HG03460 (cell line): ENCODE measurements at regions not wholly inside any gene's neighbourhood (a gene's known extent, or its start where the extent isn't known, plus 50 kb on each side); places are given as distances from the start of the nearest gene placed in this dataset.

Experiments used
- ATAC-seq: cut with Tn5 transposase; IDR thresholded peaks from one replicate; pipeline ENCODE4 v1.9.1; 2021; ENCODE audit not compliant: unreplicated experiment

- ATAC-seq = no peak
Observed at GRCh38 chr6:1257778-1258177, 54.1 kb upstream of the FOXQ1 start.

GRCh38 chr6:1256435-1257008 is 55.4 kb upstream of the FOXQ1 start:
- no peak for ATAC-seq

GRCh38 chr6:1255636-1256365 is 56.1 kb upstream of the FOXQ1 start:
- no peak for ATAC-seq

- ATAC-seq = no peak
Observed at GRCh38 chr6:1254326-1254725, 57.6 kb upstream of the FOXQ1 start.

GRCh38 chr6:1253816-1254215 is 58.1 kb upstream of the FOXQ1 start:
- ATAC-seq = no peak

GRCh38 chr6:1251198-1252155 is 60.4 kb upstream of the FOXQ1 start:
- ATAC-seq = no peak

- ATAC-seq = no peak
Observed at GRCh38 chr6:1250489-1251197, 61.3 kb upstream of the FOXQ1 start.

GRCh38 chr6:1247894-1248293 is 64.0 kb upstream of the FOXQ1 start:
- no peak for ATAC-seq

GRCh38 chr6:1247056-1247455 is 64.8 kb upstream of the FOXQ1 start:
- ATAC-seq = no peak

- ATAC-seq = no peak
Observed at GRCh38 chr6:1244941-1245340, 67.0 kb upstream of the FOXQ1 start.

GRCh38 chr6:1244278-1244677 is 67.6 kb upstream of the FOXQ1 start:
- no peak for ATAC-seq

GRCh38 chr6:1242446-1242845 is 69.5 kb upstream of the FOXQ1 start:
- no peak for ATAC-seq

- no peak for ATAC-seq
Observed at GRCh38 chr6:1242021-1242420, 69.9 kb upstream of the FOXQ1 start.

- ATAC-seq = no peak
Observed at GRCh38 chr6:1240766-1241318, 71.1 kb upstream of the FOXQ1 start.

- no peak for ATAC-seq
Observed at GRCh38 chr6:1239805-1240204, 72.1 kb upstream of the FOXQ1 start.

GRCh38 chr6:1238040-1238439 is 73.9 kb upstream of the FOXQ1 start:
- ATAC-seq = no peak

- ATAC-seq = no peak
Observed at GRCh38 chr6:1237636-1238035, 74.3 kb upstream of the FOXQ1 start.

GRCh38 chr6:1235825-1236224 is 76.1 kb upstream of the FOXQ1 start:
- no peak for ATAC-seq

- no peak for ATAC-seq
Observed at GRCh38 chr6:1233924-1234323, 78.0 kb upstream of the FOXQ1 start.

GRCh38 chr6:1232578-1232977 is 79.3 kb upstream of the FOXQ1 start:
- ATAC-seq = no peak

- no peak for ATAC-seq
Observed at GRCh38 chr6:1231941-1232340, 80.0 kb upstream of the FOXQ1 start.
